Naive thymus-derived CD4-positive, alpha-beta T cell (primary cell): ENCODE measurements at regions not wholly inside any gene's neighbourhood (a gene's known extent, or its start where the extent isn't known, plus 50 kb on each side); places are given as distances from the start of the nearest gene placed in this dataset.
"Not testable (repeated sequence)": the region's sequence is repeated elsewhere in the genome, so short reads cannot be mapped to it uniquely, and the experiment has no call there.

Experiments
- ATAC-seq: fragments of 150-1000 bp; cut with Tn5 transposase; 2 replicates; pipeline ENCODE4 v1.10.0; 2021; ENCODE audit warnings: mild to moderate bottlenecking, moderate library complexity
- CTCF ChIA-PET: fragments of 350-600 bp; sonication (Branson Sonifier 250); formaldehyde crosslinking; loops from one replicate; lab custom pipeline; 2021; ENCODE audit warnings: antibody characterized with exemption; lab: Charles Lee
- POLR2A ChIA-PET: fragments of 350-600 bp; sonication (Branson Sonifier 250); formaldehyde crosslinking; loops from one replicate; lab custom pipeline; 2021; ENCODE audit warnings: antibody characterized with exemption, inconsistent platforms; lab: Charles Lee
- DNase-seq, 9 donors: peaks; one replicate each; pipeline versions ENCODE4 v3.0.0 to v3.0.0-alpha.2; 2020 to 2022; ENCODE audit warnings: mixed read lengths in 1 of 9
- H3K27ac ChIP-seq: one replicate; pipeline ENCODE4 v1.7.0; 2013; ENCODE audit warnings: mild to moderate bottlenecking, low read depth, low read length, moderate library complexity
- H3K27me3 ChIP-seq, 2 donors: one replicate each; pipeline ENCODE4 v1.7.0; 2013; ENCODE audit warnings: low read length in 2 of 2, mild to moderate bottlenecking in 2 of 2, moderate library complexity in 2 of 2; ENCODE audit not compliant: control insufficient read depth in 2 of 2, insufficient read depth in 2 of 2
- H3K36me3 ChIP-seq, 3 experiments: 1 replicate in 2 of 3; 2 replicates in 1 of 3; pipeline ENCODE4 v1.7.0; 2013; ENCODE audit warnings: low read length in 3 of 3, mild to moderate bottlenecking in 3 of 3, moderate library complexity in 1 of 3; ENCODE audit not compliant: insufficient read depth in 3 of 3, control insufficient read depth in 2 of 3
- H3K4me1 ChIP-seq, 2 donors: one replicate each; pipeline ENCODE4 v1.7.0; 2013; ENCODE audit warnings: low read length in 2 of 2, mild to moderate bottlenecking in 2 of 2, moderate library complexity in 1 of 2; ENCODE audit not compliant: control insufficient read depth in 2 of 2, insufficient read depth in 2 of 2
- H3K4me3 ChIP-seq: 2 replicates; pipeline ENCODE4 v1.7.0; 2013; ENCODE audit warnings: mild to moderate bottlenecking, low read length
- H3K9me3 ChIP-seq, 3 experiments: 1 replicate in 2 of 3; 2 replicates in 1 of 3; pipeline ENCODE4 v1.7.0; 2013; ENCODE audit warnings: low read length in 3 of 3; ENCODE audit not compliant: control insufficient read depth in 2 of 3
- H3K27ac Mint-ChIP-seq, 9 donors: one replicate each; pipeline ENCODE4 v1.8.0; 2020 to 2022; ENCODE audit warnings: mixed read lengths in 9 of 9, mild to moderate bottlenecking in 8 of 9, moderate library complexity in 5 of 9, inconsistent platforms in 2 of 9
- H3K27me3 Mint-ChIP-seq, 5 donors: one replicate each; pipeline ENCODE4 v1.8.0; 2021 to 2022; ENCODE audit warnings: mixed read lengths in 5 of 5, mild to moderate bottlenecking in 1 of 5
- H3K36me3 Mint-ChIP-seq, 5 donors: one replicate each; pipeline ENCODE4 v1.8.0; 2020 to 2022; ENCODE audit warnings: mixed read lengths in 5 of 5, mild to moderate bottlenecking in 3 of 5, inconsistent platforms in 1 of 5
- H3K4me1 Mint-ChIP-seq, 7 donors: one replicate each; pipeline ENCODE4 v1.8.0; 2020 to 2022; ENCODE audit warnings: mixed read lengths in 7 of 7, mild to moderate bottlenecking in 3 of 7, inconsistent platforms in 1 of 7
- H3K4me3 Mint-ChIP-seq, 10 donors: one replicate each; pipeline ENCODE4 v1.8.0; 2020 to 2022; ENCODE audit warnings: mild to moderate bottlenecking in 10 of 10, mixed read lengths in 10 of 10, moderate library complexity in 6 of 10, inconsistent platforms in 2 of 10
- H3K9me3 Mint-ChIP-seq, 11 donors: one replicate each; pipeline ENCODE4 v1.8.0; 2020 to 2022; ENCODE audit warnings: mixed read lengths in 11 of 11, mild to moderate bottlenecking in 4 of 11, inconsistent platforms in 1 of 11, moderate library complexity in 1 of 11
- intact Hi-C, 2 donors: fragments of 100-400 bp; cut with micrococcal nuclease; formaldehyde crosslinking; loops; one replicate each; pipeline ENCODE4 v1.15.1; 2023

DNA sequence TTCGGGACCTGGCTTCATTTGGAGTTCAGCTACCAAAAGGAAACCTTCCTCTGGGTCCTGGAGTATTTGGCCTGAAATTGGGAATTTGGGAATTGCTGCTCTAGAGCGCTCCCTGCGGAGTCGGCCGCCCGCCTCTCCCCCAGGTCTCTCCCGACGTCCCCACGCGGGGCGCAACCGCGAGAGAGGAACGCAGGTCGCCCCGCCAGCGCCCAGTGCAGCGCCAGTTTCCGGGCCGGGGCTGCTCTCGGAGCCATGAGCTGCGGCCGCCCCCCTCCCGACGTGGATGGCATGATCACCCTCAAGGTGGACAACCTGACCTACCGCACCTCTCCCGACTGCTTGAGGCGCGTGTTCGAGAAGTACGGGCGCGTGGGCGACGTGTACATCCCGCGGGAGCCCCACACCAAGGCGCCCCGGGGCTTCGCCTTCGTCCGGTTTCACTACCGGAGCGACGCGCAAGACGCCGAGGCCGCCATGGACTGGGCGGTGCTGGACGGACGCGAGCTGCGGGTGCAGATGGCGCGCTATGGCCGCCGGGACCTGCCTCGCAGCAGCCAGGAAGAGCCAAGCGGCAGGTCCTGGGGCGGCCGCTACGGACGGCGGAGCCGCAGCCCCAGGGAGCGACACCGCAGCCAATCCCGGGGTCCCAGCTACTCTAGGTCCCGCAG lies 529.2 kb downstream of the TNS3 start:
- H3K36me3 ChIP-seq, POLR2A ChIA-PET: not testable (repeated sequence)

DNA sequence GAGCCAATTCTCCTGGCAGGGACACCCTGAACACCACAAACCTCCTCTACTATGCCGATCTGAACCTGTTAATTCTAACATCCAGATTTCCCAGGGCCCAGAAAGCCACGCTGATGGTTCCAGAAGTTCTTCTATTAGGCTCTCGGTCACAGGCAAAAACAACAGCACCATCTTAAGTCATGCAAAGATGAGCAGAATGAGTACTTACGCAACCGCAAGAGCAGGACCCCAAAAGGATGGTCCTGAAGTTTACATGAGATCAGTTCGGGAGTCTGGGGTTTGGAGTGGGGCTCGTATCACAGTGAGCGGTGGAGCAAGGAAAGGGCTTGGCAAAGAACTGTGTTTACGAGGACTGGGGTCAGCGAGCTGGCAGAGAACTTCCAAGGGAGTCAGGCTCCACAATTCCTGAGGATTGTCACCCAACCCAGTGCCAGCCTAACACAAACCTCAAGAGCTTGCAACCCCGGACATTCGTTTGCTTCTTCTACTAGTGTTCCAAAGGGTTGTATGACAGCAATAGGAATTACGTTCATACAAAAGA lies 532.6 kb downstream of the TNS3 start:
- Mint-ChIP-seq H3K4me3 (no peak overlapping the region), H3K4me1 (no peaks in the 10 kb centered on the region), H3K36me3 (peaks cover 0 to 5% (median 0%) of the 10 kb centered on the region in 5 donors), H3K27ac (no peak overlapping the region), H3K9me3 (peaks cover 2 to 10% (median 6%) of the 10 kb centered on the region in 11 donors), H3K27me3 (peaks cover 2 to 18% (median 9%) of the 10 kb centered on the region in 5 donors)
- Histone ChIP-seq H3K4me3 (no peak overlapping the region), H3K9me3 (no peaks in the 10 kb centered on the region), H3K27me3 (no peaks in the 10 kb centered on the region), H3K4me1 (no peaks in the 10 kb centered on the region), H3K27ac (no peak overlapping the region), H3K36me3 (no peaks in the 10 kb centered on the region)
- intact Hi-C loops: no loop called here
- POLR2A ChIA-PET: no interaction called here
- no peak for ATAC-seq
- no peak for DNase-seq
- CTCF ChIA-PET: no interaction called here

More for the DNA sequence above, 529.2 kb downstream of the TNS3 start:
- H3K36me3 Mint-ChIP-seq, H3K27me3 ChIP-seq, DNase-seq, H3K4me3 Mint-ChIP-seq, H3K4me1 ChIP-seq, H3K4me3 ChIP-seq, intact Hi-C loops, H3K27ac ChIP-seq, ATAC-seq, H3K4me1 Mint-ChIP-seq, H3K9me3 ChIP-seq, H3K27ac Mint-ChIP-seq, CTCF ChIA-PET: not testable (repeated sequence)
- Mint-ChIP-seq H3K9me3 (peaks cover 3 to 19% (median 7%) of the 10 kb centered on the region in 11 donors), H3K27me3 (peaks cover 2 to 18% (median 16%) of the 10 kb centered on the region in 5 donors)

DNA sequence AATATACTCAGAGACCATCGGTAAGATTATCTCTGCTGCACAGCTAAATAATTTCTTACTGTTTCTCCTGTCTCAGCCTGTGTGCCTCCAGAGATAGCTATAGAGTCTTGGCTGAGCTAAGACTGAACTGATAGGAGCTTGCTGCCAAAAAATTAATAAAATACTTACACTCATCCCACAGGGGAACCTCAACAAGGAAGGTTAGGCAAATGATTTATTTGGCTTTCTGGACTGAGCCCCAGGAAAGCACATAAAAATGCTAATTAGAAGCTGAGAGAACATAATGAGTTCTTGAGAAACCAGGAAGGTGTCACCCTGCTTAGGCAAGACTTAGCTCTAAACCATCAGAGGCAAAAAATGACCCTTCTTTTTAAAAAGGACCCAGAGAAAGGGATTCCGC lies 534.5 kb downstream of the TNS3 start:
- intact Hi-C loops: no loop called here
- Histone ChIP-seq H3K36me3 (no peaks in the 10 kb centered on the region), H3K27me3 (no peaks in the 10 kb centered on the region), H3K4me3 (no peak overlapping the region), H3K27ac (no peak overlapping the region), H3K9me3 (no peaks in the 10 kb centered on the region), H3K4me1 (no peaks in the 10 kb centered on the region)
- POLR2A ChIA-PET: no interaction called here
- Mint-ChIP-seq H3K4me1 (no peaks in the 10 kb centered on the region), H3K27me3 (peaks cover 0 to 6% (median 4%) of the 10 kb centered on the region in 5 donors), H3K9me3 (peaks cover 0 to 4% (median 0%) of the 10 kb centered on the region in 11 donors), H3K27ac (no peak overlapping the region), H3K4me3 (no peak overlapping the region), H3K36me3 (no peaks in the 10 kb centered on the region)
- DNase-seq (no peak), ATAC-seq (no peak)
- CTCF ChIA-PET: no interaction called here

DNA sequence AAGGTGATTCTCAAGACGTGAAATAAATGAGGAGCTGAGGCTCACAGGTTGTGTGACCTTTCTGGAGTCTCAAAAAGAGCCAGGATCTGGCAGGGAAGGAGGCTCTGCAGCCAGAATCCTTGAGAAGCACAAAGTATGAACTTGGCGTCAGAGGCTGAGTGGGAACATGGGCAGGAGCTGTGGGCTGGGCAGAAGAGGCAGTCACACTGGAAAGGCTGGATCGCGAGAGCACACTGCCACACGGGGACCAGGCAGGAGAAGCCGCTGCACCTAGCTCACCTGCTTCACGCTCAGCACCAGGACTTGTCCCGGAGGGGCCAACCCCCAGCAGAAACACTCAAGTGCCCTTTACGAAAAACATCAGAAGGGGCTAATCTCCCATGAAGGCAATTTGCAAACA lies 535.0 kb downstream of the TNS3 start:
- no peaks in the 10 kb centered on the region for H3K27me3 ChIP-seq
- Mint-ChIP-seq H3K27ac (no peak overlapping the region), H3K36me3 (no peaks in the 10 kb centered on the region), H3K4me3 (no peak overlapping the region), H3K4me1 (no peaks in the 10 kb centered on the region), H3K27me3 (peaks cover 0 to 6% (median 2%) of the 10 kb centered on the region in 5 donors), H3K9me3 (peaks cover 0 to 4% (median 0%) of the 10 kb centered on the region in 11 donors)
- CTCF ChIA-PET: no interaction called here
- H3K36me3 ChIP-seq: no peaks in the 10 kb centered on the region
- POLR2A ChIA-PET: no interaction called here
- no peak overlapping the region for H3K4me3 ChIP-seq
- H3K27ac ChIP-seq: no peak overlapping the region
- intact Hi-C loops: no loop called here
- no peaks in the 10 kb centered on the region for H3K9me3 ChIP-seq
- DNase-seq (no peak), ATAC-seq (no peak)
- H3K4me1 ChIP-seq: no peaks in the 10 kb centered on the region

DNA sequence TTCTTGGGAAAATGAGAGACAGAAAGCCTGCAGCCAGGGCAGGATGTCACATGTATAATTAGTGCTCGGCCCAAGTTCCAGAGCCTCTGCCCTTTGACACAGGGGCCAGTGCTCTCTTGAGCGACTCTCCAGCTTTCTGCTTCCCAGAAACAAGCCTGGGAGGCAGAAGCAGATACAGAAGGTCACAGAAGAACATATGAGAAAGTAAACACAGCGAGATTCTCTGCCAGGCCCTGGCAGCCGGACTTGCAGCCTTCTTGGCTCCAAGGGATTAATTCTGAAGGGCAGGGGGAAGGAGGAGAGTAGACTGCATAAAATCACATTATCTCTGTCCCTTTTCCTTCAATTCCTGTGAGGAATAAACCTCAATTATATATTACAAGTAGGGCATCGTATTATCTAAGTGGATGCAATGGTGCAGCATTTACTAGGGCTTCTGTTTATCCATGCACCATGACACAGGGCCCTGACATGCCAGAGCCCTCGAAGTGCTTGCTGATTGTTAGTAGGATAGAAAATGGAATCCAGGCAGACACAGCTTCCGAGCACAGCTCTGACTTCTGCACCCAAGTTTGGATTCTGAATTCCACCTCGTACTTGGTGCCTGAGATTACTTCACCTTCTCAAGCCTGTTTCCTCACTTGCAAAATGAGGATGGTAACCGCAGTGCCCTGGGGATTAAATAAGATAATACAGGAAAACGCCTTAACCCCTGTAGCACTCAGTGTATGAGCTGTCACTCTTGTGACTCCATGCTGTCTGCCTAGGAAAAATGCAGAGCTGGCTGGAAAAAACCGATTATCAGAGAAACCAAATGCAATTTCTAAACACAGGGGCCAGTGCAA lies 536.5 kb downstream of the TNS3 start:
- Mint-ChIP-seq H3K36me3 (no peaks in the 10 kb centered on the region), H3K27me3 (peaks cover 0 to 6% (median 0%) of the 10 kb centered on the region in 5 donors), H3K4me1 (no peaks in the 10 kb centered on the region), H3K27ac (no peak overlapping the region), H3K9me3 (peaks cover 0 to 5% (median 0%) of the 10 kb centered on the region in 11 donors), H3K4me3 (no peak overlapping the region)
- ATAC-seq (no peak), DNase-seq (no peak)
- H3K9me3 ChIP-seq: no peaks in the 10 kb centered on the region
- no peaks in the 10 kb centered on the region for H3K4me1 ChIP-seq
- no peaks in the 10 kb centered on the region for H3K27me3 ChIP-seq
- intact Hi-C loops: no loop called here
- no peaks in the 10 kb centered on the region for H3K36me3 ChIP-seq
- no peak overlapping the region for H3K4me3 ChIP-seq
- POLR2A ChIA-PET: no interaction called here
- CTCF ChIA-PET: no interaction called here
- no peak overlapping the region for H3K27ac ChIP-seq

DNA sequence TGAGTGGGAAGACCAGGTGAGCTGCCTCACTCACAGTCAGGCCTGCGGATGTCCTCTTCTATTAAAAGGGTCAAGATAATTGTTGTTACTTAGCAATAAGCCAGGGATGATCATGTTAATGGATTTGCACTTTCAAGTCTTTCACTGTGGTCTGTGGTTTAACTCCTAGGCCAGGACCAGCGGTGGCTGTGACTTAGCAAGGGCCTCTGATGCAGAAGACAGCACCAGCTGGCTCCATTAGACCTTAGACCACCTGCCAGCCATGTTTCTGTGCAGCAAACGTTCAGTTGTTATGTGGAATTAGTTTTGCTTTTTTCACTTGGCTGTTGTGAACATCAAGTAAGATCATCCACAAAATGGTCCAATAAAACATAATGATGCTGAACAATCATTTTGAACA lies 537.3 kb downstream of the TNS3 start:
- Mint-ChIP-seq H3K4me3 (no peak overlapping the region), H3K27me3 (peaks cover 0 to 6% (median 0%) of the 10 kb centered on the region in 5 donors), H3K4me1 (no peaks in the 10 kb centered on the region), H3K36me3 (no peaks in the 10 kb centered on the region), H3K9me3 (peaks cover 0 to 5% (median 0%) of the 10 kb centered on the region in 11 donors), H3K27ac (no peak overlapping the region)
- DNase-seq: no peak
- intact Hi-C loops: no loop called here
- Histone ChIP-seq H3K27me3 (no peaks in the 10 kb centered on the region), H3K36me3 (no peaks in the 10 kb centered on the region), H3K9me3 (no peaks in the 10 kb centered on the region), H3K27ac (no peak overlapping the region), H3K4me3 (no peak overlapping the region), H3K4me1 (no peaks in the 10 kb centered on the region)
- ATAC-seq: no peak
- CTCF ChIA-PET: no interaction called here
- POLR2A ChIA-PET: no interaction called here
